Lower leg skin (tissue), 3 donors: ENCODE measurements at regions not wholly inside any gene's neighbourhood (a gene's known extent, or its start where the extent isn't known, plus 50 kb on each side); places are given as distances from the start of the nearest gene placed in this dataset.

ENCODE experiments used
- CTCF ChIP-seq, 3 donors: fragments of 450-650 bp; IDR thresholded peaks; one replicate each; pipeline ENCODE4 v1.5.1; 2016; ENCODE audit warnings: antibody characterized with exemption in 3 of 3, mild to moderate bottlenecking in 3 of 3, moderate library complexity in 2 of 3
- POLR2A ChIP-seq, 2 donors: fragments of 450-650 bp; IDR thresholded peaks; one replicate each; pipeline ENCODE4 v1.6.1; 2016 to 2017; ENCODE audit warnings: antibody characterized with exemption in 2 of 2, mild to moderate bottlenecking in 1 of 2, moderate library complexity in 1 of 2

- no peak for TF ChIP-seq CTCF (IDR thresholded peaks at IDR 0.05)
- no peak for TF ChIP-seq POLR2A (IDR thresholded peaks at IDR 0.05)
These were observed 176.9 kb downstream of the CRPPA start for GRCh38 chr7:16244469-16244868.
